HCT116 (cell line): ENCODE measurements at regions not wholly inside any gene's neighbourhood (a gene's known extent, or its start where the extent isn't known, plus 50 kb on each side); places are given as distances from the start of the nearest gene placed in this dataset.
A peak's percentile ranks its signal among the peaks of the same experiment; 100 is the strongest.

ENCODE experiments used
- ATAC-seq: fragments of 200-7000 bp; cut with Tn5 transposase; 2 replicates; pipeline ENCODE4 v1.9.1; 2020; ENCODE audit warnings: mild to moderate bottlenecking, moderate library complexity
- BruUV-seq: library from RNA; stranded (reverse); fragments of 400-500 nt; replicated peaks from 2 replicates; lab custom pipeline; 2021; lab: Mats Ljungman, UMichigan
- CTCF ChIA-PET: fragments of 300-600 bp; sonication (Branson Sonifier 250); formaldehyde crosslinking; loops from one replicate; lab custom pipeline; 2021; ENCODE audit warnings: antibody characterized with exemption; lab: Charles Lee
- POLR2A ChIA-PET: fragments of 300-600, 350-600 bp; sonication (Branson Sonifier 250); formaldehyde crosslinking; loops from one replicate; lab custom pipeline; 2021; ENCODE audit warnings: antibody characterized with exemption; lab: Charles Lee
- RAD21 ChIA-PET, 2 experiments: fragments of 300-600 bp; sonication (Branson Sonifier 250); formaldehyde crosslinking; loops; one replicate each; lab custom pipeline; 2023; ENCODE audit warnings: low total read pairs in 2 of 2; ENCODE audit not compliant: uncharacterized antibody in 2 of 2, unreplicated experiment in 2 of 2, low non-redundant PET in 1 of 2; lab: Charles Lee
- DNase-seq: peaks from one replicate; pipeline ENCODE4 v3.0.0-alpha.2; 2010; ENCODE audit warnings: low read depth, low spot score
- H2AFZ ChIP-seq: fragments of 200-600 bp; shearing (Covaris generic), sonication (generic); 2 replicates; pipeline ENCODE4 v1.6.1; 2017; ENCODE audit warnings: low read depth, mixed run types, mixed read lengths, antibody characterized with exemption, low read length; ENCODE audit not compliant: poor library complexity, severe bottlenecking
- H3K27ac ChIP-seq: 2 replicates; pipeline ENCODE4 v1.5.1; 2012; ENCODE audit warnings: low read depth, low read length
- H3K27me3 ChIP-seq: fragments of 200-600 bp; sonication (generic); 2 replicates; pipeline ENCODE4 v1.6.1; 2016; ENCODE audit warnings: mixed run types, low read length, mixed read lengths; ENCODE audit not compliant: insufficient read depth
- H3K36me3 ChIP-seq, 2 experiments: fragments of 200-500 bp in 1 of 2; fragments of 200-600 bp in 1 of 2; sonication (Bioruptor generic) in 1 of 2; sonication (generic) in 1 of 2; 2 replicates each; pipeline versions ENCODE4 v1.5.1 to v1.6.1; 2014 to 2016; ENCODE audit warnings: low read length in 2 of 2, inconsistent platforms in 1 of 2, mixed read lengths in 1 of 2, mixed run types in 1 of 2; ENCODE audit not compliant: insufficient read depth in 2 of 2, control insufficient read depth in 1 of 2
- H3K4me1 ChIP-seq, 2 experiments: fragments of 200-600 bp in 1 of 2; sonication (generic) in 1 of 2; 2 replicates each; pipeline versions ENCODE4 v1.5.1 to v1.6.1; 2012 to 2017; ENCODE audit warnings: low read length in 2 of 2, inconsistent platforms in 1 of 2, mild to moderate bottlenecking in 1 of 2, mixed read lengths in 1 of 2, mixed run types in 1 of 2, moderate library complexity in 1 of 2; ENCODE audit not compliant: insufficient read depth in 2 of 2, control insufficient read depth in 1 of 2
- H3K4me2 ChIP-seq: fragments of 200-600 bp; sonication (generic); 2 replicates; pipeline ENCODE4 v1.6.1; 2017; ENCODE audit warnings: mixed run types, low read length, mixed read lengths
- H3K4me3 ChIP-seq, 2 experiments: fragments of 200-600 bp in 1 of 2; sonication (generic) in 1 of 2; replicated peaks in 1 of 2; 2 replicates each; pipeline ENCODE4 v1.5.1; 2011 to 2016; ENCODE audit warnings: low read length in 2 of 2, control low read depth in 1 of 2, low read depth in 1 of 2, mild to moderate bottlenecking in 1 of 2, mixed read lengths in 1 of 2, mixed run types in 1 of 2
- H3K79me2 ChIP-seq: fragments of 200-600 bp; sonication (generic); 2 replicates; pipeline ENCODE4 v1.6.1; 2017; ENCODE audit warnings: mild to moderate bottlenecking, mixed run types, low read length, moderate library complexity, mixed read lengths; ENCODE audit not compliant: insufficient read depth
- H3K9ac ChIP-seq: fragments of 200-600 bp; sonication (generic); 2 replicates; pipeline ENCODE4 v1.6.1; 2016; ENCODE audit warnings: low read length, mixed read lengths
- H3K9me2 ChIP-seq: fragments of 200-600 bp; sonication (generic), shearing (Covaris generic); 2 replicates; pipeline ENCODE4 v1.6.1; 2017; ENCODE audit warnings: mixed run types, mild to moderate bottlenecking, moderate library complexity; ENCODE audit not compliant: insufficient read depth
- H3K9me3 ChIP-seq, 2 experiments: fragments of 200-500 bp in 1 of 2; fragments of 200-600 bp in 1 of 2; sonication (Bioruptor generic) in 1 of 2; sonication (generic) in 1 of 2; 2 replicates each; pipeline ENCODE4 v1.6.1; 2014 to 2017; ENCODE audit warnings: low read length in 2 of 2, mixed read lengths in 2 of 2, inconsistent platforms in 1 of 2, low read depth in 1 of 2, mild to moderate bottlenecking in 1 of 2, mixed run types in 1 of 2, moderate library complexity in 1 of 2; ENCODE audit not compliant: control insufficient read depth in 1 of 2, insufficient read depth in 1 of 2
- H4K20me1 ChIP-seq: fragments of 200-600 bp; sonication (generic), shearing (Covaris generic); 2 replicates; pipeline ENCODE4 v1.6.1; 2017; ENCODE audit warnings: mixed run types, mild to moderate bottlenecking, moderate library complexity; ENCODE audit not compliant: insufficient read depth
- CEBPB ChIP-seq: IDR thresholded peaks from 2 replicates; pipeline ENCODE4 v1.6.1; 2012; ENCODE audit warnings: low read depth
- EZH2phosphoT487 ChIP-seq: fragments of 200-600 bp; IDR thresholded peaks from 2 replicates; pipeline ENCODE4 v1.6.1; 2018; ENCODE audit warnings: antibody characterized with exemption, borderline replicate concordance
- POLR2AphosphoS5 ChIP-seq: IDR thresholded peaks from 2 replicates; pipeline ENCODE4 v1.6.1; 2011; ENCODE audit warnings: mild to moderate bottlenecking, low read depth, low read length, moderate library complexity
- RAD21 ChIP-seq: IDR thresholded peaks from 2 replicates; pipeline ENCODE4 v1.6.1; 2012; ENCODE audit warnings: low read depth, mild to moderate bottlenecking
- intact Hi-C: fragments of 100-400 bp; cut with micrococcal nuclease; formaldehyde crosslinking; loops from 2 replicates; pipeline ENCODE4 v1.10.0; 2022
- TF ChIP-seq, protein P1 (sequence below): IDR thresholded peaks from 2 replicates; pipeline ENCODE4 v1.6.1; 2012
- TF ChIP-seq, protein P2 (sequence below), 3 experiments: fragments of 200-600 bp in 1 of 3; sonication (generic) in 1 of 3; IDR thresholded peaks in 2 of 3; conservative IDR thresholded peaks in 1 of 3; 2 replicates each; pipeline ENCODE4 v1.5.1; 2012 to 2017; ENCODE audit warnings: low read depth in 2 of 3, low read length in 2 of 3, antibody characterized with exemption in 1 of 3, borderline replicate concordance in 1 of 3, control low read depth in 1 of 3, mild to moderate bottlenecking in 1 of 3, mixed read lengths in 1 of 3, mixed run types in 1 of 3, moderate library complexity in 1 of 3; ENCODE audit not compliant: insufficient read depth in 1 of 3

- TF ChIP-seq, protein P1, sequence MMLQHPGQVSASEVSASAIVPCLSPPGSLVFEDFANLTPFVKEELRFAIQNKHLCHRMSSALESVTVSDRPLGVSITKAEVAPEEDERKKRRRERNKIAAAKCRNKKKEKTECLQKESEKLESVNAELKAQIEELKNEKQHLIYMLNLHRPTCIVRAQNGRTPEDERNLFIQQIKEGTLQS: no peak
- no peak for TF ChIP-seq EZH2phosphoT487
- TF ChIP-seq POLR2AphosphoS5: no peak
- intact Hi-C loops: no loop called here
- H3K36me3 ChIP-seq: no peaks in the 10 kb centered on the region
- CTCF ChIA-PET: no interaction called here
- POLR2A ChIA-PET: no interaction called here
- BruUV-seq: no TSS peak
- RAD21 ChIA-PET: no interaction called here
- H3K9ac ChIP-seq: no peak overlapping the region
- H4K20me1 ChIP-seq: no peaks in the 10 kb centered on the region
- no peak overlapping the region for H3K4me2 ChIP-seq
- no peaks in the 10 kb centered on the region for H3K9me3 ChIP-seq
- no peaks in the 10 kb centered on the region for H3K9me2 ChIP-seq
- no peaks in the 10 kb centered on the region for H3K79me2 ChIP-seq
- H2AFZ ChIP-seq: no peak overlapping the region
- DNase-seq: no peak
- no peaks in the 10 kb centered on the region for H3K27me3 ChIP-seq
- no peak overlapping the region for H3K27ac ChIP-seq
- peaks cover 0 to 3% of the 10 kb centered on the region in 2 experiments; a peak in 1 of 4 replicates for H3K4me1 ChIP-seq
- ATAC-seq: no peak
- H3K4me3 ChIP-seq: no peak overlapping the region
These were observed 212.7 kb downstream of the COL12A1 start for GRCh38 chr6:74993136-74993535.

GRCh38 chr6:74991573-74992332 is 214.1 kb downstream of the COL12A1 start:
- BruUV-seq: no TSS peak
- H3K4me2 ChIP-seq: no peak overlapping the region
- no peaks in the 10 kb centered on the region for H4K20me1 ChIP-seq
- intact Hi-C loops: no loop called here
- H3K79me2 ChIP-seq: no peaks in the 10 kb centered on the region
- ChIA-PET CTCF (no interaction called here), RAD21 (no interaction called here), POLR2A (no interaction called here)
- no peaks in the 10 kb centered on the region for H3K9me3 ChIP-seq
- H3K9ac ChIP-seq: no peak overlapping the region
- peak; percentile 54 for ATAC-seq
- peaks cover 0 to 3% of the 10 kb centered on the region in 2 experiments; a peak in 1 of 4 replicates for H3K4me1 ChIP-seq
- H3K9me2 ChIP-seq: no peaks in the 10 kb centered on the region
- H3K4me3 ChIP-seq: no peak overlapping the region
- H3K27me3 ChIP-seq: no peaks in the 10 kb centered on the region
- DNase-seq: no peak
- TF ChIP-seq, protein P2, sequence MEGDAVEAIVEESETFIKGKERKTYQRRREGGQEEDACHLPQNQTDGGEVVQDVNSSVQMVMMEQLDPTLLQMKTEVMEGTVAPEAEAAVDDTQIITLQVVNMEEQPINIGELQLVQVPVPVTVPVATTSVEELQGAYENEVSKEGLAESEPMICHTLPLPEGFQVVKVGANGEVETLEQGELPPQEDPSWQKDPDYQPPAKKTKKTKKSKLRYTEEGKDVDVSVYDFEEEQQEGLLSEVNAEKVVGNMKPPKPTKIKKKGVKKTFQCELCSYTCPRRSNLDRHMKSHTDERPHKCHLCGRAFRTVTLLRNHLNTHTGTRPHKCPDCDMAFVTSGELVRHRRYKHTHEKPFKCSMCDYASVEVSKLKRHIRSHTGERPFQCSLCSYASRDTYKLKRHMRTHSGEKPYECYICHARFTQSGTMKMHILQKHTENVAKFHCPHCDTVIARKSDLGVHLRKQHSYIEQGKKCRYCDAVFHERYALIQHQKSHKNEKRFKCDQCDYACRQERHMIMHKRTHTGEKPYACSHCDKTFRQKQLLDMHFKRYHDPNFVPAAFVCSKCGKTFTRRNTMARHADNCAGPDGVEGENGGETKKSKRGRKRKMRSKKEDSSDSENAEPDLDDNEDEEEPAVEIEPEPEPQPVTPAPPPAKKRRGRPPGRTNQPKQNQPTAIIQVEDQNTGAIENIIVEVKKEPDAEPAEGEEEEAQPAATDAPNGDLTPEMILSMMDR (IDR thresholded peaks at IDR 0.05 in 2 of 3, conservative IDR thresholded peaks at IDR 0.05 in 1 of 3; ENCODE audit: borderline replicate concordance in 1 of 3, insufficient read depth in 1 of 3, low read depth in 2 of 3, low read length in 2 of 3): peak in 2 of 3 experiments; percentile 11 to 21; a peak in 2 of 6 replicates
- TF ChIP-seq RAD21 (peak; percentile 30; the same call in 1 of the 2 replicates), CEBPB (no peak)
- no peaks in the 10 kb centered on the region for H3K36me3 ChIP-seq
- H3K27ac ChIP-seq: no peak overlapping the region
- peak overlapping the region; percentile 13 for H2AFZ ChIP-seq
